Effector memory CD8-positive, alpha-beta T cell (primary cell): ENCODE measurements at regions not wholly inside any gene's neighbourhood (a gene's known extent, or its start where the extent isn't known, plus 50 kb on each side); places are given as distances from the start of the nearest gene placed in this dataset.

Source experiments
- ATAC-seq: fragments of 150-1000 bp; cut with Tn5 transposase; replicated peaks from 2 replicates; pipeline ENCODE4 v1.10.0; 2021; ENCODE audit warnings: mild to moderate bottlenecking, moderate library complexity
- DNase-seq, 3 experiments: peaks; one replicate each; pipeline ENCODE4 v3.0.0; 2021
- H3K27ac Mint-ChIP-seq, 2 donors: one replicate each; pipeline ENCODE4 v1.8.0; 2022; ENCODE audit warnings: mild to moderate bottlenecking in 2 of 2, mixed read lengths in 2 of 2, moderate library complexity in 2 of 2
- H3K27me3 Mint-ChIP-seq, 2 donors: one replicate each; pipeline ENCODE4 v1.8.0; 2022; ENCODE audit warnings: mixed read lengths in 2 of 2
- H3K36me3 Mint-ChIP-seq: one replicate; pipeline ENCODE4 v1.8.0; 2022; ENCODE audit warnings: mild to moderate bottlenecking, moderate library complexity, mixed read lengths; ENCODE audit not compliant: insufficient read depth
- H3K4me1 Mint-ChIP-seq, 2 donors: one replicate each; pipeline ENCODE4 v1.8.0; 2022; ENCODE audit warnings: low read depth in 2 of 2, mixed read lengths in 2 of 2
- H3K4me3 Mint-ChIP-seq, 2 donors: one replicate each; pipeline ENCODE4 v1.8.0; 2022; ENCODE audit warnings: mild to moderate bottlenecking in 2 of 2, mixed read lengths in 2 of 2, moderate library complexity in 2 of 2
- H3K9me3 Mint-ChIP-seq, 2 donors: one replicate each; pipeline ENCODE4 v1.8.0; 2022; ENCODE audit warnings: mixed read lengths in 2 of 2

GRCh38 chr9:742914-743589 lies 98.4 kb upstream of the DMRT1 start:
- Mint-ChIP-seq H3K27me3 (peaks cover 9 to 10% of the 10 kb centered on the region in 2 donors), H3K9me3 (no peaks in the 10 kb centered on the region), H3K36me3 (peaks cover 3% of the 10 kb centered on the region), H3K27ac (no peak overlapping the region), H3K4me1 (peaks cover 0 to 6% of the 10 kb centered on the region in 2 donors), H3K4me3 (no peak overlapping the region)
- ATAC-seq (no peak), DNase-seq (no peak)

- Mint-ChIP-seq H3K27me3 (peaks cover 9 to 10% of the 10 kb centered on the region in 2 donors), H3K27ac (no peak overlapping the region), H3K36me3 (peaks cover 3% of the 10 kb centered on the region), H3K4me3 (no peak overlapping the region), H3K9me3 (no peaks in the 10 kb centered on the region), H3K4me1 (peaks cover 8 to 15% of the 10 kb centered on the region in 2 donors)
- DNase-seq: no peak
- ATAC-seq: no peak
These were observed 97.3 kb upstream of the DMRT1 start for GRCh38 chr9:744046-744712.

GRCh38 chr9:744790-745484 lies 96.6 kb upstream of the DMRT1 start:
- Mint-ChIP-seq H3K9me3 (no peaks in the 10 kb centered on the region), H3K4me3 (no peak overlapping the region), H3K36me3 (peaks cover 3% of the 10 kb centered on the region), H3K4me1 (peaks cover 12 to 20% of the 10 kb centered on the region in 2 donors), H3K27ac (no peak overlapping the region), H3K27me3 (peaks cover 9 to 10% of the 10 kb centered on the region in 2 donors)
- ATAC-seq: no peak
- no peak for DNase-seq

- no peaks in the 10 kb centered on the region for H3K9me3 Mint-ChIP-seq
- ATAC-seq (no peak), DNase-seq (no peak)
- H3K4me3 Mint-ChIP-seq: no peak overlapping the region
- peaks cover 3% of the 10 kb centered on the region for H3K36me3 Mint-ChIP-seq
- H3K27ac Mint-ChIP-seq: no peak overlapping the region
- H3K27me3 Mint-ChIP-seq: peaks cover 9 to 10% of the 10 kb centered on the region in 2 donors
- H3K4me1 Mint-ChIP-seq: peaks cover 19 to 29% of the 10 kb centered on the region in 2 donors
These were observed 95.6 kb upstream of the DMRT1 start for GRCh38 chr9:745761-746380.

- H3K27ac Mint-ChIP-seq: no peak overlapping the region
- peaks cover 3% of the 10 kb centered on the region for H3K36me3 Mint-ChIP-seq
These were observed 94.6 kb upstream of the DMRT1 start for GRCh38 chr9:746661-747434.

GRCh38 chr9:747567-747966 lies 93.9 kb upstream of the DMRT1 start:
- peak overlapping the region in 1 of 2 donors; percentile 63 for H3K27ac Mint-ChIP-seq
- peaks cover 19 to 29% of the 10 kb centered on the region in 2 donors for H3K4me1 Mint-ChIP-seq
- peak overlapping the region in 1 of 2 donors; percentile 45 for H3K4me3 Mint-ChIP-seq
- ATAC-seq (no peak), DNase-seq (no peak)
- peaks cover 8% of the 10 kb centered on the region in 2 donors for H3K27me3 Mint-ChIP-seq
- H3K36me3 Mint-ChIP-seq: peaks cover 3% of the 10 kb centered on the region
- H3K9me3 Mint-ChIP-seq: no peaks in the 10 kb centered on the region

More at GRCh38 chr9:746661-747434, 94.6 kb upstream of the DMRT1 start:
- H3K4me3 Mint-ChIP-seq: no peak overlapping the region
- peaks cover 9 to 10% of the 10 kb centered on the region in 2 donors for H3K27me3 Mint-ChIP-seq
- DNase-seq: no peak
- H3K4me1 Mint-ChIP-seq: peaks cover 19 to 29% of the 10 kb centered on the region in 2 donors
- ATAC-seq: no peak
- H3K9me3 Mint-ChIP-seq: no peaks in the 10 kb centered on the region

- Mint-ChIP-seq H3K27ac (peak overlapping the region; percentile 25 to 63), H3K4me1 (peaks cover 19 to 29% of the 10 kb centered on the region in 2 donors), H3K36me3 (no peaks in the 10 kb centered on the region), H3K27me3 (no peaks in the 10 kb centered on the region), H3K9me3 (no peaks in the 10 kb centered on the region), H3K4me3 (peak overlapping the region; percentile 25 to 68)
- no peak for DNase-seq
- ATAC-seq: no peak
These were observed 92.5 kb upstream of the DMRT1 start for GRCh38 chr9:748861-749497.

GRCh38 chr9:749716-750115 lies 91.8 kb upstream of the DMRT1 start:
- no peaks in the 10 kb centered on the region for H3K9me3 Mint-ChIP-seq
- H3K36me3 Mint-ChIP-seq: no peaks in the 10 kb centered on the region
- peak overlapping the region; percentile 31 to 63 for H3K27ac Mint-ChIP-seq
- H3K4me3 Mint-ChIP-seq: peak overlapping the region; percentile 55 to 68
- H3K27me3 Mint-ChIP-seq: no peaks in the 10 kb centered on the region
- H3K4me1 Mint-ChIP-seq: peaks cover 19 to 29% of the 10 kb centered on the region in 2 donors
- ATAC-seq (peak; percentile 73), DNase-seq (no peak)

- DNase-seq (no peak), ATAC-seq (no peak)
- Mint-ChIP-seq H3K9me3 (no peaks in the 10 kb centered on the region), H3K27ac (peak overlapping the region; percentile 31 to 63), H3K4me1 (peaks cover 19 to 29% of the 10 kb centered on the region in 2 donors), H3K27me3 (no peaks in the 10 kb centered on the region), H3K36me3 (no peaks in the 10 kb centered on the region), H3K4me3 (peak overlapping the region in 1 of 2 donors; percentile 68)
These were observed 91.1 kb upstream of the DMRT1 start for GRCh38 chr9:750249-750967.

- Mint-ChIP-seq H3K4me1 (peaks cover 19 to 32% of the 10 kb centered on the region in 2 donors), H3K9me3 (no peaks in the 10 kb centered on the region), H3K27ac (no peak overlapping the region), H3K36me3 (no peaks in the 10 kb centered on the region), H3K27me3 (peaks cover 0 to 7% of the 10 kb centered on the region in 2 donors), H3K4me3 (no peak overlapping the region)
- no peak for DNase-seq
- ATAC-seq: no peak
These were observed 90.1 kb upstream of the DMRT1 start for GRCh38 chr9:751137-752051.

GRCh38 chr9:752201-752600 lies 89.3 kb upstream of the DMRT1 start:
- ATAC-seq (no peak), DNase-seq (no peak)
- Mint-ChIP-seq H3K27me3 (peaks cover 0 to 8% of the 10 kb centered on the region in 2 donors), H3K36me3 (no peaks in the 10 kb centered on the region), H3K4me1 (peaks cover 19 to 32% of the 10 kb centered on the region in 2 donors), H3K4me3 (no peak overlapping the region), H3K9me3 (no peaks in the 10 kb centered on the region), H3K27ac (no peak overlapping the region)
